HPDE6-E6E7 (cell line): ENCODE measurements at regions not wholly inside any gene's neighbourhood (a gene's known extent, or its start where the extent isn't known, plus 50 kb on each side); places are given as distances from the start of the nearest gene placed in this dataset.
"Not testable (repeated sequence)": the region's sequence is repeated elsewhere in the genome, so short reads cannot be mapped to it uniquely, and the experiment has no call there.

Source experiments
- DNase-seq: peaks from one replicate; pipeline ENCODE4 v3.0.0; 2011; ENCODE audit warnings: missing footprints; ENCODE audit errors: extremely low spot score

DNA sequence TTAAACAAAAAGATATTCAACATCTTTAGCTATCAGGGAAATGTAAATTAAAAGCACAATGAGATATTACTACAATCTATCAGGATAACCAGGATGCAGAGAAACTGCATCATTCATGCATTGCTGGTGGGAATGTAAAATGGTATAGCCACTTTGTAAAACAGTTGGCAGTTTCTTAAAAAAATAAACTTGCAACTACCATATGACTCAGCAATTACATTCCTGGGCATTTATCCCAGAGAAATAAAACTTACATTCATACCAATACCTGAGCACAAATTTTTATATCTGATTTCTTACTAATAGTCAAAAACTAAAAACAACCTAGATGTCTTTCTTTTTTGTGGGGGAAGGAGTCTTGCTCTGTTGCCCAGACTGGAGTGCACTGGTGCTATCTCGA lies 190.3 kb upstream of the TAB2 start:
- no peak for DNase-seq

DNA sequence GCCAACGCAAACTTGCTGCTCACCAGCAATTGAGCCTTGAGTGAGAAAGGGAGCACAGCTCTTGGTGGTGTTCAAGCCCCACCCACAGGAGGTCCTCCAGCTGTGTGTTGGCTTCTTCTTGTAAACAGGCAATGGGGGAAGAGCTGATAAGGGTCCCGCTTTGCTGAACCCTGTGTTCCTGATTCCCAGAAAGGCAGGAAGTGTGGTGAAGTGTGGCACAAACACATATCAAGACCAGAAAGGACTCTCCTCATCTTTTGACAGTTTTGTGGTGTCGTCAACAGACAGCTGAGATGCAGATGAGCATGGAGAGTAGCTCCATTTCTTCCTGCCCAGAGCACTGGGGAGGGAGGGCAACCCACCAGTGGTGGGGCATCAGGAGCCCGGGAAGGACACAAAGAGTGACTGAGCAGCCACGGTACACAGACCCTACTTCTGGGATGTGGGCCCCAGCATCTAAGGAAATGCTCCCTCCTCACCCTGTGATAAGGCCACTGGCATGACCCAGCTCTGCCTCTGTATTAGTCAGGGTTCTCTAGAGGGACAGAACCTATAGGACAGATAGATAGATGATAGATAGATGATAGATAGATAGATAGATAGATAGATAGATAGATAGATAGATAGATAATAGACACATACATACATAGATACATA lies 188.9 kb upstream of the TAB2 start:
- DNase-seq: no peak

DNA sequence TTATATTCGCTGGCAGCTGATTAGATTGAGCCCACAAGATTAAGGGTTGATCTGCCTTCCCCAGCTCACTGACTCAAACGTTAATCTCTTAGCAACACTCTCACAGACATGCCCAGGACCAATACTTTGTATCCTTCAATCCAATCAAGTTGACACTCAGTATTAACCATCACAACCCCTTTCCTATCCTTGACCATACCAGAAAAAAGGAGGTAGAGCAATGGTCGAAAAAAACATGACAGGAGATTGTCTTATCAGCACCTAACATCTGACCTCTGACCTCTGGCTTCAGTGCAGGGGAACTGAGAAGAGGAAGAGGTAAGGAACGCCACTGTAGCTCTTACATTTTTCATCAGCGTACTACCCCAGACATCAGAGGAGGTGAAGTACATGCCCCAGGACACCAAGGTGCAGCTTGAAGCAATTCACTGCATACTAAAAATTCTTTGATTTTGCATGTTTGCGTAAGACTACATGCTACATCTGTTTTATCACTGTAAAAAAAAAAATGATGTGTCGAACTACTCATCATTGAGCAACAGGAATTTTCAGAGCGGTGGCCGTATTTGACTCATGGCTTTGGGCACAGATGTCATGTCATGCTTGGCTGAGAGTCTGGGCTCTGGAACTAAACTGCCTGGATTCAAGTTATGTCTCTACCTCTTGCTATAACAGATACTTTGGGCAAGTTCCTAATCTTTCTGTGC lies 188.0 kb upstream of the TAB2 start:
- no peak for DNase-seq

- no peak for DNase-seq
Observed at GRCh38 chr6:149130090-149130489, 187.4 kb upstream of the TAB2 start.

- no peak for DNase-seq
Observed at GRCh38 chr6:149130508-149130907, 187.0 kb upstream of the TAB2 start.

- no peak for DNase-seq
Observed at GRCh38 chr6:149131891-149132290, 185.6 kb upstream of the TAB2 start.

DNA sequence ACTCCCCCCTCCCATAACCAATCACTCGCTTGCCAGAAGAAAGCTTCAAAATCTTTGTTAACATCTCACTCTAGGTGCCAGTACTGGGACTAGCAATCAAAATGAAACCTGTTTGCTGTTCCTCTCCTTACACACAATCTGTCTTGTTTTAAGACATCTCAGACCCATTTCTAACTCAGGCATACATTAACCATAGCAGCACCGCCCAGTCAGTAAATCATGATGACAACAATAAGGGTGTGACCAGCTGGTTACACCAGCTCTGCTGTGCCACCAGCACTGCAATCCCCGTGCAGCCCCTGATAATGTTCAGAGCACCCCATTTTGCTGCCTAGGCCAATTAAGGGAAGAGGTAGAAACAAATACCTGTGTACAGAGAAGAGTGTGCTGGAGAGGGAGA lies 185.2 kb upstream of the TAB2 start:
- no peak for DNase-seq

- DNase-seq: no peak
Observed at GRCh38 chr6:149134511-149134933, 183.0 kb upstream of the TAB2 start.

DNA sequence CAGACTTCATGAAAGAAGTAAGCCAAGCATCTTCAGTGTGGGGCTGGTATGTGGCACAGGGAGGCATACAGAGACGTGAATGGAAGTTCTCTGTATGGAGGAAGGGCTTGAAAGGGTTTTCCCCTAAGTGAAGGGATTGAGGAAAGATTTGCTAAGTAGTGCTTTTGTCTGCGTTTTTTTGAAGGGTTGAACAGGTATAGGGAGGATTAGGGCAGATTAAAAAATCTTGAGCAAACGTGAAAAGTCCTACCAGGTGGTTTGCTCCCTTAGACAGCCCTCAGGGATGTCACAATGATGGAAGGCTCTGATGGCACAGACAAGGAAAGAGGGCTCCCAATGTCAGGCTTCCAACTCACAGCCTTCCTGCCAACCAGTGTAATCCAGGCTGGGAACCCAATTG lies 181.7 kb upstream of the TAB2 start:
- no peak for DNase-seq

- DNase-seq: no peak
Observed at GRCh38 chr6:149136273-149136912, 181.1 kb upstream of the TAB2 start.

DNA sequence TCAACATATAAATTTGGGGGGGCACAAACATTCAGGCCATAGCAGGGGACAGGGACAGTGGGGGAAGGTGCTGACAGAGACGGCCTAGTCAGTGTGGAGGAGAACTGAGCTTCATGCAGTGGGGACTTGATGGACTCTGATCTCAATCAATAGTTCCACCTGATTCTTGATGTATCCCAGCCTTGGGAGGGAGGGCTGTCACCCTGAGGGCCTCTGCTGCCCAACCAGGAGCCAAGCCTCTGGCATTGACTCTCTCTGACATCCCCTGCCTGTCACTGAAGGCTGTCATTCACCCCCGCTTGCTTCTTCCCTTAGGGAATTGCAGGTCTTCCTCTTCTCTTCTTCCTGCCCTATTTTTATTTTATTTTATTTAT lies 180.6 kb upstream of the TAB2 start:
- DNase-seq: no peak

DNA sequence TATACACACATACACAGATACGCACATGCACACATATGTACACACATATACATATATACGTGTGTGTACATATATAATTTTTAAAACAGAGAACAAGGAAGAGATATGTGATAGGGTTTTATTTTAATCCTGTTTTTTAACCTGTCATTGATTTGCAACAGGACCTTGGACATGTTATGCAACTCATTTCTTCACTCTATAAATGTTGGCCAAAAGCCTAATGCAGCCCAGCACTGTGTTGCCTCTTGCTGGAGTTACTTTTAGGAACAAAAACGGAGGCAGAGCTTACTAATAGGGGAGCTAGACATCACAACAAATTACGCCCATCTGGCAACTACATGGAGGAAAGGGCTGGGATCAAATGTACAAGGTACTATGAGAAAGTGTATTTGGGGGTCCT lies 179.9 kb upstream of the TAB2 start:
- DNase-seq: no peak

DNA sequence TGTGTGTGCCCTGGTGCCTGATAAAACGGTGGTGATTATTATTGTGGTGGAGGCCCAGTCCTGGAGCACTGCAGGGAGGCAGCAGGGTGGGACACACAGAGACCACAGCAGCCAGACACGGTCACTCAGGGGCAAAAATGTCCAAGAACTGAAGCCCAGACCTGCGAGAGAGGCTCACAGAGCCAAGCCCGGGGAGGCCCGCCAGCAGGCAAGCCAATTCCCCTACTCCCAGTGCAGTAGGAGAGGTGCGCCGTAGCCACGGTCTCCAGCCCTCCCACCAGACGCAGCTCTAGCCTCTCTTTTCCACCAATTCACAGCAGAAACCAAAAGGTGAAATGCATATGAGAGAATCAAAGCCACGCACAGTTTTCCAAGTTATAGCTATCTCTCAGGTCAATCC lies 179.4 kb upstream of the TAB2 start:
- DNase-seq: no peak

GRCh38 chr6:149138699-149139294 lies 178.7 kb upstream of the TAB2 start:
- DNase-seq: no peak

DNA sequence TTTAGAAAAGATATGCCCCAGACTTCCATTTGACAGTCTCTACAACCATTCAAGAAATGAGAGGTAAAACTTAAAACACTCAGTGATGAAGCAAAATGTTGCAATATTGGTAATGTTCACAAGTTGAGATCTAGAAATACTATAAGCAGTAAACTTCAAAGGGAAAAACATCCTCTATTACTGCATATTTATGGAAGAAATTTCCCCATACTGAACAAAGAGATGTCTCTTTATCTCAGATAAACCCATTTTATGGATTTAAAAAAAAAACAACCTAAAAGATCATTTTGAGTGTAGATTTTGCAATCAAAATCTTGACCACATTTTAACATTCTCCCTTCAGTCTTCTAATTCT lies 177.8 kb upstream of the TAB2 start:
- no peak for DNase-seq

GRCh38 chr6:149140137-149140909 lies 177.2 kb upstream of the TAB2 start:
- DNase-seq: no peak

DNA sequence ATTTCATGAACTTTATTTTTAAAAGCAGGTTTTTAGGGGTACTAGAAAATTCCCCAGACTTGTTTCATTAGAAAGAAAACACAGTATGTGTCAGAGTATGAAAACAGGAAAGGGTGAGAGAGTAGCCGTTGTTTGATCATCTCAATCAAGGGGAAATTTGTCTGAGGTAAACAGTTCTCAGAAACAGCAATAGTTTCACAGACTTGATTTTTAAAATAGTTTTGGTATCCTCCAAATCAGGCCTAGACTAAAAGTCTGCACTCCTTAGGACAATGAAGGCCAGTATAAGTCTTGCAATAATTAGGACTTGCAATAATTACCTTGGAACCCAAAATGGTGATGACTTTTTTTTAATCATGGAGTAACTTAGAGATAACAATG lies 176.6 kb upstream of the TAB2 start:
- no peak for DNase-seq

GRCh38 chr6:149142924-149143429 lies 174.5 kb upstream of the TAB2 start:
- no peak for DNase-seq

GRCh38 chr6:149145800-149146199 lies 171.7 kb upstream of the TAB2 start:
- not testable (repeated sequence) for DNase-seq

DNA sequence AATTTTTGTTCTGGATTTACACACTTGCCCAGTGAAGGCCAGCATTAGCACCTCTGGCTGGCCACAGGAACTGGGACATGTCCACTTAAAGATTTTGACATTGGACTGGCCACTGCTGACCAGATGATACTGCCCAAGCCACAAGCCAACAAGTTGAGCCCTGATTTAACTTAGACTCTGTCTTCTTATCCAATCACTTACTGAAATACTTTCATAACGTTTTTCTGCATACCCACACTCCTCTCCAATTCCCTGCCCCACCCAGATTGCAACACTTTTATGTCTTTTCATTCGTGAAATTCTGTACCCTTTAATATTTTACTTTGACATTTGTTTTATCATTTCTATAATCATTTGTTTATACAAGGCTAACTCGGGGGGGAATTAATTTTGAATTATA lies 170.3 kb upstream of the TAB2 start:
- no peak for DNase-seq

- DNase-seq: no peak
Observed at GRCh38 chr6:149147938-149148718, 169.4 kb upstream of the TAB2 start.
